ENCODE measurements at regions not wholly inside any gene's neighbourhood (a gene's known extent, or its start where the extent isn't known, plus 50 kb on each side); places are given as distances from the start of the nearest gene placed in this dataset.
A peak's percentile ranks its signal among the peaks of the same experiment; 100 is the strongest.

- ChIA-PET CTCF (interaction anchor here (1.1 kb wide), 1 partner anchor 242 kb away, joined by 4 read pairs; no protein-coding TSS in a partner anchor), POLR2A (no interaction called here)
- H3K4me1 ChIP-seq (ENCODE audit: control insufficient read depth, insufficient read depth, low read length) = no peaks in the 10 kb centered on the region
- TF ChIP-seq ZNF404 (tag by site-specific recombination; IDR thresholded peaks at IDR 0.05) = no peak
- TF ChIP-seq ZNF23 (tag by site-specific recombination; IDR thresholded peaks at IDR 0.05; ENCODE audit: borderline replicate concordance) = no peak
- TF ChIP-seq ZBTB48 (tag by site-specific recombination; IDR thresholded peaks at IDR 0.05) = no peak
- no peak for TF ChIP-seq KLF17 (tag by site-specific recombination; IDR thresholded peaks at IDR 0.05)
- TF ChIP-seq ZNF792 (tag by site-specific recombination; IDR thresholded peaks at IDR 0.05) = no peak
- peak; percentile 87 for TF ChIP-seq ZIC2 (tag by site-specific recombination; IDR thresholded peaks at IDR 0.05)
- TF ChIP-seq ZNF391 (tag by site-specific recombination; IDR thresholded peaks at IDR 0.05; ENCODE audit: borderline replicate concordance, low read depth) = no peak
- TF ChIP-seq ZEB2 (tag by site-specific recombination; IDR thresholded peaks at IDR 0.05) = no peak
- TF ChIP-seq ZNF677 (tag by site-specific recombination; IDR thresholded peaks at IDR 0.05) = no peak
- no peak for TF ChIP-seq ZNF280C (tag by site-specific recombination; IDR thresholded peaks at IDR 0.05)
- TF ChIP-seq GLIS2 (tag by site-specific recombination; IDR thresholded peaks at IDR 0.05) = no peak
- peak; percentile 97 for TF ChIP-seq GLIS1 (tag by site-specific recombination; IDR thresholded peaks at IDR 0.05)
- no peaks in the 10 kb centered on the region for H3K9me3 ChIP-seq (ENCODE audit: control insufficient read depth, insufficient read depth, low read depth, low read length)
- H3K27ac ChIP-seq (ENCODE audit: extremely low read depth, low read depth, low read length) = no peak overlapping the region
- H3K4me3 ChIP-seq (ENCODE audit: low read depth, low read length) = no peak overlapping the region
- H3K36me3 ChIP-seq (ENCODE audit: control insufficient read depth in 2 of 2, insufficient read depth in 1 of 2, low read length in 2 of 2) = no peaks in the 10 kb centered on the region
Measured at GRCh38 chr22:49062802-49063544, 764.7 kb downstream of the BRD1 start.

- POLR2A ChIA-PET = no interaction called here
- CTCF ChIA-PET = interaction anchor here (1.1 kb wide), 1 partner anchor 243 kb away, joined by 4 read pairs; no protein-coding TSS in a partner anchor
- no peaks in the 10 kb centered on the region for H3K4me1 ChIP-seq (ENCODE audit: control insufficient read depth, insufficient read depth, low read length)
- H3K4me3 ChIP-seq (ENCODE audit: low read depth, low read length) = no peak overlapping the region
- TF ChIP-seq ZEB2 (tag by site-specific recombination; IDR thresholded peaks at IDR 0.05) (no peak), OVOL3 (tag by site-specific recombination; IDR thresholded peaks at IDR 0.05) (no peak), WT1 (tag by site-specific recombination; IDR thresholded peaks at IDR 0.05) (no peak), GLI4 (tag by site-specific recombination; IDR thresholded peaks at IDR 0.05) (no peak)
- no peaks in the 10 kb centered on the region for H3K9me3 ChIP-seq (ENCODE audit: control insufficient read depth, insufficient read depth, low read depth, low read length)
- no peaks in the 10 kb centered on the region for H3K36me3 ChIP-seq (ENCODE audit: control insufficient read depth in 2 of 2, insufficient read depth in 1 of 2, low read length in 2 of 2)
- H3K27ac ChIP-seq (ENCODE audit: extremely low read depth, low read depth, low read length) = no peak overlapping the region
Measured at GRCh38 chr22:49062155-49062801, 765.4 kb downstream of the BRD1 start.

GRCh38 chr22:49057910-49058309 is 769.8 kb downstream of the BRD1 start:
- Histone ChIP-seq H3K9me3 (ENCODE audit: control insufficient read depth, insufficient read depth, low read depth, low read length) (no peaks in the 10 kb centered on the region), H3K4me1 (ENCODE audit: control insufficient read depth, insufficient read depth, low read length) (no peaks in the 10 kb centered on the region), H3K27ac (ENCODE audit: extremely low read depth, low read depth, low read length) (no peak overlapping the region), H3K4me3 (ENCODE audit: low read depth, low read length) (no peak overlapping the region), H3K36me3 (ENCODE audit: control insufficient read depth in 2 of 2, insufficient read depth in 1 of 2, low read length in 2 of 2) (no peaks in the 10 kb centered on the region)
- ChIA-PET CTCF (interaction anchor here (0.7 kb wide), 1 partner anchor 18 kb away, joined by 3 read pairs; no protein-coding TSS in a partner anchor), POLR2A (interaction anchor here (0.6 kb wide), 1 partner anchor 1297 kb away, joined by 8 read pairs; no protein-coding TSS in a partner anchor)
- no peak for TF ChIP-seq ZNF561 (tag by site-specific recombination; IDR thresholded peaks at IDR 0.05; ENCODE audit: borderline replicate concordance)
- no peak for TF ChIP-seq GLIS1 (tag by site-specific recombination; IDR thresholded peaks at IDR 0.05)
- no peak for TF ChIP-seq ZNF18 (tag by site-specific recombination; IDR thresholded peaks at IDR 0.05)
- TF ChIP-seq ZNF610 (tag by site-specific recombination; IDR thresholded peaks at IDR 0.05; ENCODE audit: borderline replicate concordance) = no peak
- no peak for TF ChIP-seq ZNF23 (tag by site-specific recombination; IDR thresholded peaks at IDR 0.05; ENCODE audit: borderline replicate concordance)
- no peak for TF ChIP-seq ZNF394 (tag by site-specific recombination; IDR thresholded peaks at IDR 0.05; ENCODE audit: borderline replicate concordance)
- no peak for TF ChIP-seq ZIC2 (tag by site-specific recombination; IDR thresholded peaks at IDR 0.05)
- TF ChIP-seq FEZF1 (tag by site-specific recombination; IDR thresholded peaks at IDR 0.05) = no peak
- TF ChIP-seq ZNF148 (tag by site-specific recombination; IDR thresholded peaks at IDR 0.05; ENCODE audit: borderline replicate concordance) = no peak
- TF ChIP-seq RBAK (tag by site-specific recombination; IDR thresholded peaks at IDR 0.05) = no peak
- no peak for TF ChIP-seq ZNF114 (tag by site-specific recombination; IDR thresholded peaks at IDR 0.05)
